Panc1 (cell line): ENCODE measurements at regions not wholly inside any gene's neighbourhood (a gene's known extent, or its start where the extent isn't known, plus 50 kb on each side); places are given as distances from the start of the nearest gene placed in this dataset.

Experiments used
- POLR2AphosphoS5 ChIP-seq: IDR thresholded peaks from 2 replicates; pipeline ENCODE4 v1.6.1; 2012; ENCODE audit warnings: mild to moderate bottlenecking, low read depth, low read length, moderate library complexity
- REST ChIP-seq, 2 experiments: IDR thresholded peaks; 2 replicates each; pipeline ENCODE4 v1.6.1; 2011 to 2012; ENCODE audit warnings: low read depth in 2 of 2, control low read depth in 1 of 2, low read length in 1 of 2, mild to moderate bottlenecking in 1 of 2, moderate library complexity in 1 of 2; ENCODE audit not compliant: insufficient read depth in 1 of 2
- TCF7L2 ChIP-seq: IDR thresholded peaks from 2 replicates; pipeline ENCODE4 v1.6.1; 2011; ENCODE audit warnings: mild to moderate bottlenecking, low read depth, low read length, inconsistent platforms
- TF ChIP-seq, protein P1 (sequence below): fragments of 450-650 bp; IDR thresholded peaks from 2 replicates; pipeline ENCODE4 v1.5.1; 2017; ENCODE audit warnings: mild to moderate bottlenecking

- TF ChIP-seq REST (IDR thresholded peaks at IDR 0.05; ENCODE audit: insufficient read depth in 1 of 2, low read depth in 2 of 2, low read length in 1 of 2) (no peak), POLR2AphosphoS5 (no peak), TCF7L2 (no peak)
- TF ChIP-seq, protein P1, sequence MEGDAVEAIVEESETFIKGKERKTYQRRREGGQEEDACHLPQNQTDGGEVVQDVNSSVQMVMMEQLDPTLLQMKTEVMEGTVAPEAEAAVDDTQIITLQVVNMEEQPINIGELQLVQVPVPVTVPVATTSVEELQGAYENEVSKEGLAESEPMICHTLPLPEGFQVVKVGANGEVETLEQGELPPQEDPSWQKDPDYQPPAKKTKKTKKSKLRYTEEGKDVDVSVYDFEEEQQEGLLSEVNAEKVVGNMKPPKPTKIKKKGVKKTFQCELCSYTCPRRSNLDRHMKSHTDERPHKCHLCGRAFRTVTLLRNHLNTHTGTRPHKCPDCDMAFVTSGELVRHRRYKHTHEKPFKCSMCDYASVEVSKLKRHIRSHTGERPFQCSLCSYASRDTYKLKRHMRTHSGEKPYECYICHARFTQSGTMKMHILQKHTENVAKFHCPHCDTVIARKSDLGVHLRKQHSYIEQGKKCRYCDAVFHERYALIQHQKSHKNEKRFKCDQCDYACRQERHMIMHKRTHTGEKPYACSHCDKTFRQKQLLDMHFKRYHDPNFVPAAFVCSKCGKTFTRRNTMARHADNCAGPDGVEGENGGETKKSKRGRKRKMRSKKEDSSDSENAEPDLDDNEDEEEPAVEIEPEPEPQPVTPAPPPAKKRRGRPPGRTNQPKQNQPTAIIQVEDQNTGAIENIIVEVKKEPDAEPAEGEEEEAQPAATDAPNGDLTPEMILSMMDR: no peak
These were observed 107.0 kb downstream of the ACTL7B start for GRCh38 chr9:108748776-108749175.
